GM12878 (cell line): ENCODE measurements at regions not wholly inside any gene's neighbourhood (a gene's known extent, or its start where the extent isn't known, plus 50 kb on each side); places are given as distances from the start of the nearest gene placed in this dataset.

Experiments
- ATAC-seq: fragments of 200-7000 bp; cut with Tn5 transposase; 3 replicates; pipeline ENCODE4 v1.9.1; 2020; ENCODE audit warnings: mild to moderate bottlenecking, moderate library complexity
- BruUV-seq: library from RNA; stranded (reverse); fragments of 400-500 nt; replicated peaks from 2 replicates; lab custom pipeline; 2021; lab: Mats Ljungman, UMichigan
- CTCF ChIA-PET: fragments of 300-600 bp; sonication (Branson Sonifier 250); formaldehyde crosslinking; extraction: SDS; loops from one replicate; lab custom pipeline; 2021; ENCODE audit warnings: inconsistent platforms; lab: Yijun Ruan, JAX
- POLR2A ChIA-PET: fragments of 350-600 bp; formaldehyde crosslinking; extraction: SDS; loops from one replicate; lab custom pipeline; 2021; ENCODE audit warnings: inconsistent platforms; lab: Charles Lee
- RAD21 ChIA-PET: fragments of 300-600 bp; sonication (Branson Sonifier 250); formaldehyde crosslinking; loops from one replicate; lab custom pipeline; 2023; ENCODE audit warnings: antibody characterized with exemption; ENCODE audit not compliant: unreplicated experiment; lab: Charles Lee
- SMC1A ChIA-PET: fragments of 300-600 bp; sonication (Branson Sonifier 250); formaldehyde crosslinking; loops from one replicate; lab custom pipeline; 2023; ENCODE audit not compliant: unreplicated experiment, uncharacterized antibody; lab: Charles Lee
- DNase-seq: peaks from one replicate; pipeline ENCODE4 v3.0.0-alpha.2; 2011; ENCODE audit warnings: low read depth, low spot score
- FAIRE-seq: peaks from 3 replicates; lab custom pipeline; 2011; peaks lifted over from hg19 to GRCh38; lab: Jason Lieb, UNC
- H2AFZ ChIP-seq: 2 replicates; pipeline ENCODE4 v1.6.0; 2011; ENCODE audit warnings: low read depth, low read length, control low read depth; ENCODE audit not compliant: control insufficient read depth
- H3K27ac ChIP-seq: 2 replicates; pipeline ENCODE4 v1.5.1; 2011; ENCODE audit warnings: control low read depth; ENCODE audit not compliant: control insufficient read depth, insufficient read depth
- H3K27me3 ChIP-seq, 2 experiments: replicated peaks in 1 of 2; 2 replicates each; pipeline versions ENCODE4 v1.6.0 to v1.6.1; 2011; ENCODE audit warnings: low read length in 1 of 2; ENCODE audit not compliant: control insufficient read depth in 2 of 2, insufficient read depth in 2 of 2
- H3K36me3 ChIP-seq, 2 experiments: 2 replicates each; pipeline ENCODE4 v1.5.1; 2011; ENCODE audit warnings: low read length in 1 of 2; ENCODE audit not compliant: control insufficient read depth in 2 of 2, insufficient read depth in 2 of 2
- H3K4me1 ChIP-seq: 2 replicates; pipeline ENCODE4 v1.6.1; 2011; ENCODE audit warnings: mild to moderate bottlenecking, low read length, moderate library complexity, mixed read lengths; ENCODE audit not compliant: control insufficient read depth, insufficient read depth
- H3K4me2 ChIP-seq: 2 replicates; pipeline ENCODE4 v1.6.0; 2011; ENCODE audit warnings: control low read depth; ENCODE audit not compliant: control insufficient read depth, insufficient read depth
- H3K4me3 ChIP-seq: fragments of 200-600 bp; sonication (generic); 2 replicates; pipeline ENCODE4 v1.5.1; 2016
- H3K79me2 ChIP-seq: 2 replicates; pipeline ENCODE4 v1.6.0; 2011; ENCODE audit warnings: low read length; ENCODE audit not compliant: control insufficient read depth, insufficient read depth
- H3K9ac ChIP-seq: 2 replicates; pipeline ENCODE4 v1.8.0; 2011; ENCODE audit warnings: low read length, control low read depth, mixed read lengths; ENCODE audit not compliant: control insufficient read depth, insufficient read depth
- H3K9me3 ChIP-seq: replicated peaks from 3 replicates; pipeline ENCODE4 v1.5.1; 2011; ENCODE audit warnings: mild to moderate bottlenecking, low read length; ENCODE audit not compliant: control insufficient read depth, insufficient read depth
- H4K20me1 ChIP-seq: 2 replicates; pipeline ENCODE4 v1.6.0; 2011; ENCODE audit not compliant: control insufficient read depth, insufficient read depth
- CEBPB ChIP-seq, 2 experiments: fragments of 150-350 bp in 1 of 2; IDR thresholded peaks; 2 replicates each; pipeline ENCODE4 v1.6.1; 2012 to 2014; ENCODE audit warnings: low read depth in 2 of 2, low read length in 2 of 2, borderline replicate concordance in 1 of 2, inconsistent platforms in 1 of 2
- CREM ChIP-seq: IDR thresholded peaks from 2 replicates; pipeline ENCODE4 v1.6.1; 2014; ENCODE audit warnings: antibody characterized with exemption, low read depth
- IRF3 ChIP-seq: fragments of 450-650 bp; IDR thresholded peaks from 2 replicates; pipeline ENCODE4 v1.6.1; 2014; ENCODE audit warnings: mild to moderate bottlenecking
- IRF4 ChIP-seq: IDR thresholded peaks from 2 replicates; pipeline ENCODE4 v1.6.1; 2011; ENCODE audit warnings: low read depth, low read length
- NRF1 ChIP-seq: conservative IDR thresholded peaks from 2 replicates; pipeline ENCODE4 v1.6.1; 2011; ENCODE audit warnings: mild to moderate bottlenecking, low read depth, low read length, improper control_type of control experiment
- PAX5 ChIP-seq: IDR thresholded peaks from 2 replicates; pipeline ENCODE4 v1.6.1; 2011; ENCODE audit warnings: low read depth, low read length, borderline replicate concordance
- PBX3 ChIP-seq: IDR thresholded peaks from 2 replicates; pipeline ENCODE4 v1.6.1; 2011; ENCODE audit warnings: mild to moderate bottlenecking, low read depth, low read length, moderate library complexity; ENCODE audit not compliant: insufficient replicate concordance
- POU2F2 ChIP-seq: IDR thresholded peaks from 3 replicates; pipeline ENCODE4 v1.6.1; 2011; ENCODE audit warnings: low read depth, mild to moderate bottlenecking, low read length, borderline replicate concordance
- RBBP5 ChIP-seq: fragments of 200-600 bp; sonication (generic); conservative IDR thresholded peaks from 2 replicates; pipeline ENCODE4 v1.6.1; 2016
- SKIL ChIP-seq: fragments of 450-650 bp; IDR thresholded peaks from 2 replicates; pipeline ENCODE4 v1.6.1; 2017; ENCODE audit warnings: mild to moderate bottlenecking, low read depth, inconsistent platforms; ENCODE audit not compliant: poor library complexity, severe bottlenecking
- SREBF1 ChIP-seq: IDR thresholded peaks from 2 replicates; pipeline ENCODE4 v1.6.1; 2012; ENCODE audit warnings: mild to moderate bottlenecking, low read length
- ZBTB11 ChIP-seq: fragments of 450-650 bp; formaldehyde crosslinking; IDR thresholded peaks from 2 replicates; pipeline ENCODE4 v1.5.0; 2022; ENCODE audit warnings: mild to moderate bottlenecking, missing genetic modification characterization
- ZNF384 ChIP-seq: IDR thresholded peaks from 2 replicates; pipeline ENCODE4 v1.6.1; 2012; ENCODE audit warnings: low read depth, mild to moderate bottlenecking, low read length, improper control_type of control experiment, borderline replicate concordance
- WGBS: methylation state at CpG from one replicate; pipeline ENCODE4 v1.1.6; 2016; ENCODE audit warnings: low lambda C conversion rate; ENCODE audit not compliant: insufficient replicate concordance, insufficient coverage; ENCODE audit errors: missing lambda C conversion rate; 5-methylcytosine and 5-hydroxymethylcytosine counted together
- in situ Hi-C: fragments of 300-500 bp; cut with MboI; formaldehyde crosslinking; loops from 9 replicates; pipeline ENCODE4 v1.14.3; 2018; ENCODE audit warnings: mixed read lengths
- intact Hi-C: fragments of 100-400 bp; cut with micrococcal nuclease; formaldehyde crosslinking; loops from one replicate; pipeline ENCODE4 v1.14.2; 2022; ENCODE audit not compliant: unreplicated experiment

GRCh38 chr3:72411126-72411525, 437.1 kb downstream of the SHQ1 start (continued):
- no peak for TF ChIP-seq ZBTB11 (CRISPR knock-in tag)
- no peak for TF ChIP-seq POU2F2
- TF ChIP-seq, all 136 proteins: peak for 0

GRCh38 chr3:72408983-72409779, 439.1 kb downstream of the SHQ1 start:
- Histone ChIP-seq H2AFZ (no peak overlapping the region), H4K20me1 (peaks cover 3% of the 10 kb centered on the region; the same call in 1 of the 2 replicates), H3K27me3 (no peaks in the 10 kb centered on the region), H3K36me3 (no peaks in the 10 kb centered on the region), H3K4me2 (no peak overlapping the region), H3K9ac (no peak overlapping the region), H3K27ac (no peak overlapping the region), H3K4me1 (peaks cover 6% of the 10 kb centered on the region), H3K79me2 (peaks cover 30% of the 10 kb centered on the region), H3K9me3 (no peaks in the 10 kb centered on the region), H3K4me3 (no peak overlapping the region)
- no peak for FAIRE-seq
- RAD21 ChIA-PET, result no interaction called here
- DNase-seq, result no peak
- 80% methylated on average over 5 of the region's 5 CpGs for WGBS
- SMC1A ChIA-PET, result interaction anchor here (0.6 to 2.2 kb wide), 4 partner anchors 15 to 379 kb away, joined by 3 to 8 read pairs (median 3); no protein-coding TSS in a partner anchor
- intact Hi-C loops, result no loop called here
- CTCF ChIA-PET, result interaction anchor here (1.2 kb wide), 1 partner anchor 410 kb away, joined by 3 read pairs; no protein-coding TSS in a partner anchor
- POLR2A ChIA-PET, result interaction anchor here (0.9 kb wide), 1 partner anchor 11 kb away, joined by 3 read pairs; no protein-coding TSS in a partner anchor
- no peak for TF ChIP-seq PAX5
- TF ChIP-seq SKIL, result no peak
- TF ChIP-seq NRF1, result no peak
- no peak for TF ChIP-seq SREBF1
- no peak for TF ChIP-seq IRF3
- TF ChIP-seq IRF4, result no peak
- TF ChIP-seq ZNF384, result no peak
- no peak for TF ChIP-seq RBBP5
- no peak for TF ChIP-seq CEBPB (IDR thresholded peaks at IDR 0.05; ENCODE audit: borderline replicate concordance in 1 of 2, low read depth in 2 of 2, low read length in 2 of 2)
- TF ChIP-seq POU2F2, result no peak
- TF ChIP-seq CREM, result no peak
- no peak for TF ChIP-seq PBX3
- ATAC-seq, result peak; percentile 37; the same call in 2 of the 3 replicates
- in situ Hi-C loops, result no loop called here
- no TSS peak for BruUV-seq
